Adipocyte (in vitro differentiated cells): ENCODE measurements at regions not wholly inside any gene's neighbourhood (a gene's known extent, or its start where the extent isn't known, plus 50 kb on each side); places are given as distances from the start of the nearest gene placed in this dataset.
A peak's percentile ranks its signal among the peaks of the same experiment; 100 is the strongest.
"Not testable (repeated sequence)": the region's sequence is repeated elsewhere in the genome, so short reads cannot be mapped to it uniquely, and the experiment has no call there.

Experiments used
- DNase-seq: peaks from one replicate; pipeline ENCODE4 v3.0.0-alpha.2; 2015; ENCODE audit warnings: low read depth
- H3K27me3 ChIP-seq: replicated peaks from 2 replicates; pipeline ENCODE4 v1.7.0; 2013; ENCODE audit warnings: mild to moderate bottlenecking, low read length, moderate library complexity; ENCODE audit not compliant: control insufficient read depth, insufficient read depth
- H3K36me3 ChIP-seq: 2 replicates; pipeline ENCODE4 v1.7.0; 2013; ENCODE audit warnings: low read length, mild to moderate bottlenecking, moderate library complexity; ENCODE audit not compliant: control insufficient read depth, insufficient read depth, severe bottlenecking
- H3K4me1 ChIP-seq: 2 replicates; pipeline ENCODE4 v1.7.0; 2013; ENCODE audit warnings: mild to moderate bottlenecking, low read length, moderate library complexity; ENCODE audit not compliant: control insufficient read depth, insufficient read depth
- H3K4me3 ChIP-seq: 2 replicates; pipeline ENCODE4 v1.7.0; 2013; ENCODE audit warnings: mild to moderate bottlenecking, low read length, moderate library complexity
- H3K9ac ChIP-seq: 2 replicates; pipeline ENCODE4 v1.7.0; 2013; ENCODE audit warnings: mild to moderate bottlenecking, low read length, moderate library complexity
- H3K9me3 ChIP-seq: 2 replicates; pipeline ENCODE4 v1.7.0; 2013; ENCODE audit warnings: mild to moderate bottlenecking, low read length, moderate library complexity; ENCODE audit not compliant: control insufficient read depth

DNA sequence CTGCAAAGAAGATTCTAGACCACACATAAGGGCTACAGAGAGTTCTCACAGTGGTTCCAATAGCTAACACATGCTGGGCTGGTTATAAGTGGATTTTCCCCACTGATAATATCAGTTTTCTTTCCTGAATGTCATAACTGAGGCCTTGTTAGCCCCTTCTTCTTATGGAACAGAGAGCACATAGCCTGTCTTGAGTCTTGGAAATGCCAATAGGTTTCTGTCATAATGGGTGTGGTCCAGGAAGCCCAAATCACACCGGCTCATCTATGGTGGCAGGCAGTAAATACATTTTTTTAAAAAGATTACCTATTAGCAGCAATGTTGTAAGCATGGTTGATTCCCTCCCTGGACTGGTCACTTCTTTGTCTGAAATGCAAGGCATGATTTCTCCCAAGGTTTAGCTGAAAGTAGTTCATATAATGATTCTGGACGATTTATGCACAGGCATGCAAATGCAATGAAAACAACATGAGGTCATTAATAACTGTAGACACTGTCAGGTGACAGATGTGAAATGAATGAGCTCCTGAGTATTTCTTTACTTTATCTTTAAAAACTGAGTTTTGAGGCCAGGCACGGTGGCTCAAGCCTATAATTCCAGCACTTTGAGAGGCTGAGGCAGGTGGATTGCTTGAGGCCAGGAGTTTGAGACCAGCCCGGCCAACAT lies 67.2 kb upstream of the ATP2C1 start:
- Histone ChIP-seq H3K4me3 (no peak overlapping the region), H3K4me1 (peaks cover 23% of the 10 kb centered on the region), H3K36me3 (no peaks in the 10 kb centered on the region), H3K27me3 (peaks cover under 1% of the 10 kb centered on the region), H3K9me3 (no peaks in the 10 kb centered on the region), H3K9ac (no peak overlapping the region)
- DNase-seq = no peak

DNA sequence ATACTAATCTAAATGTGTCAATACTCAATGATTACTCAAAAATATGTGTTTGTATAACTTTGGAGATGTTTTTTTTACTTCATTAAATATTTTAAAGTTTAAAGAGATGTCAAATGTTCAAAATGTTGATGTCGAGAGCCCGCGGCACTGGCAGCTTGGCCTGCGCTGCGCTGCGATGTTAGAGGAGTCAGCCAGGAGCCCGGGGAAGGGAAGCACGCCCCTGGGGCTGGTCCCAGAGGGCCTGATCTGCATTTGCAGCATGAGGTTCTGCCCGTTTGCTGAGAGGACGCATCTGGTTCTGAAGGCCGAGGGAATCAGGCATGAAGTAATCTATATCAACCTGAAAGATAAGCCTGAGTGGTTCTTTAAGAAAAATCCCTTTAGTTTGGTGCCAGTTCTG lies 66.4 kb upstream of the ATP2C1 start:
- no peak for DNase-seq
- Histone ChIP-seq H3K4me1 (peaks cover 21% of the 10 kb centered on the region), H3K36me3 (no peaks in the 10 kb centered on the region), H3K27me3 (peaks cover 3% of the 10 kb centered on the region), H3K4me3 (no peak overlapping the region), H3K9ac (no peak overlapping the region), H3K9me3 (no peaks in the 10 kb centered on the region)

DNA sequence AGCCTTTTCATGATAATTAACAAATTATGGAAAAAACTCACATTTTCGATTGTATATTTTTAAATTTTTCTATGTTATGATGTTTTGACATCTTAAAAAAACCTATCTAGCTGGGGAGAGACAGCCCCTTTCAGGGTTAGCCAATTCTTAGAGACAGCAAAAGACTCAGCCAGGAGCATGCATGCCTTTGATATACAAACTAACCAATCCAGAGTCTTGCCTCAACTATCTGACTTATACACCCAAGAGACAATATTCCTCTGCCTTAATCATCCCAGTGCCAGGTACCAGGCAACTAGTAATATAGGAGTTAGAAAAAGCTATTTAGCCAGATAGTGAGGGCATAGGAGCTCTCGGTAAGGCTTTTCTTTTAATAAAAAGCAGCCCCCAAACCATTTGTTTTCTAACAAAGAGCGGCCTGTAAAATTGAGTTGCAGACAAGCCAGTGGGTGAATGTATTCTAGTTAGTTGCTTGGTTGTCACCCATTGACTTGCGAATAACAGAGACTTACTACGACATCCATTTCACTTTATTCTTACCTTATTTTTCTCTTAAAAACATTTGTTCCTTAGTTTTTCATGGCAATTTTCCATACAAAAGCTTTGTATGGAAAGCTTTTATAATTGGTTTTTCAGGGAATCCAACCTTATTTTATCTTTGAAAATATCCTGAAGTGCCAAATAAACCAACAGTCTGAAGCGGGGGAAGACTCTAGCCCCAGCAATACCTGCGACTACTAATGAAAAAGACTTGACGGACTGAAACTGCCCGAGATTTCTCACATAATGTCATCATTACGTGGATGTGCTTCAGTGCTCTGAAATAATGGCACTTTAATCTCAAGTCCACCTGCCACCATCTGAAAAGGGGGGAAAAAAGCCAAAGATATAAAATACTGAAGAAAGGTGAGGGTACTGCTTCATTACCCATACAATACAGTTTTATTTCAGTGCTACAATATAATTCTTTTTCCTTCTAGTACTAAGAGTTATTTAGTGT lies 64.6 kb upstream of the ATP2C1 start:
- Histone ChIP-seq H3K27me3 (peaks cover 3% of the 10 kb centered on the region), H3K9me3 (no peaks in the 10 kb centered on the region), H3K4me1 (peaks cover 10% of the 10 kb centered on the region), H3K4me3 (no peak overlapping the region), H3K9ac (no peak overlapping the region), H3K36me3 (no peaks in the 10 kb centered on the region)
- no peak for DNase-seq

DNA sequence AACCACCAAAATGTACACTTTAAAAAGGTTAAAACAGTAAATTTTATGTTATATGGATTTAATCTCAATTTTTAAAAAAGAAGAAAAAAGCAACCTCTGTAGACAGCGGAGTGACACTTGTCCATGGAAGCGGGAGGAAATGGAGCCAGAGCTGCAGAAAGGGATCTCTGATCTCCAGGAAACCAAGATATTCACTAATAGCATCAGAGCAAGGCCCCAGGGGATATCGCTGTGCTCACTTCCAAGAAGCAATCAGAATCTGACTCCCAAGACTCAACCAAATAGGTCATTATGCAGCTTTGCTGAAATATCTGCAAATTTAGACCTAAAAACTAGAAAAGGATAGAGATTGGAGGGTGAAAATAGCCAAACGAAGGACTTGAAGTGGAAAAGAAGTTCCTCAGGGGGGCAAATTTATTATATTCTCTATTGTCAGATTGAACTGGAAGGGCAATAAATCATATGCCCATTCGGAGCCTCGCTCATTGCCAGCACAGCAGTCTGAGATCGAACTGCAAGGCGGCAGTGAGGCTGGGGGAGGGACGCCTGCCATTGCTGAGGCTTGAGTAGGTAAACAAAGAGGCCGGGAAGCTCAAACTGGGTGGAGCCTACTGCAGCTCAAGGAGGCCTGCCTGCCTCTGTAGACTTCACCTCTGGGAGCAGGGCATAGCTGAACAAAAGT lies 62.0 kb upstream of the ATP2C1 start:
- Histone ChIP-seq H3K27me3 (peaks cover 3% of the 10 kb centered on the region), H3K9me3 (no peaks in the 10 kb centered on the region), H3K4me1 (peaks cover 17% of the 10 kb centered on the region), H3K4me3 (no peak overlapping the region), H3K9ac (no peak overlapping the region), H3K36me3 (no peaks in the 10 kb centered on the region)
- no peak for DNase-seq

DNA sequence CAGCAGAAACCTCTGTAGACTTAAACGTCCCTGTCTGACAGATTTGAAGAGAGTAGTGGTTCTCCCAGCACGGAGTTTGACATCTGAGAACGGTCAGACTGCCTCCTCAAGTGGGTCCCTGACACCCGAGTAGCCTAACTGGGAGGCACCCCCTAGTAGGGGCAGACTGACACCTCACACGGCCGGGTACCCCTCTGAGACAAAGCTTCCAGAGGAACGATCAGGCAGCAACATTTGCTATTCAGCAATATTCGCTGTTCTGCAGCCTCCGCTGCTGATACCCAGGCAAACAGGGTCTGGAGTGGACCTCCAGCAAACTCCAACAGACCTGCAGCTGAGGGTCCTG lies 61.5 kb upstream of the ATP2C1 start:
- not testable (repeated sequence) for H3K9me3 ChIP-seq

DNA sequence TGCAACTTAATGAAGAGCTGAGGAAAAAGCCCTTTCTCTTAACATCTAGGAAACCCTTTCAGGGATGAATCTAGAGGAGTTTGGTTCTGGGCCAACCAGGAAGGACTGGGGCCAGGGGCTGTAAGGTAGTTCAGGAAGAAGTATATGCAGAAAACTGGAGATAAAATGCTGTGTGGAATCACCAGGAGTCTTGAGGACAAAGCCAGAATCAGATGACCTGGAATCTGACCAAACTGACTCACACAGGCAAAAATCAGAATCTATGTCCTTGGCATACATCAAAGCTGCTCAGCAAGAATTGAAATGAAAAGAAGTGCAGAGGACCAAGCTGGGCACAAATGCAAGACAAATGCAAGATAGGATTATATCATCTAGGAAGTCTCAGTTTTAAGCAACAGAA lies 59.4 kb upstream of the ATP2C1 start:
- Histone ChIP-seq H3K4me3 (no peak overlapping the region), H3K36me3 (no peaks in the 10 kb centered on the region), H3K27me3 (peaks cover 3% of the 10 kb centered on the region), H3K9ac (no peak overlapping the region), H3K9me3 (no peaks in the 10 kb centered on the region), H3K4me1 (peaks cover 17% of the 10 kb centered on the region)
- DNase-seq = peak; percentile 25

More for the DNA sequence above, 61.5 kb upstream of the ATP2C1 start:
- H3K36me3 ChIP-seq, H3K4me3 ChIP-seq, H3K9ac ChIP-seq, H3K27me3 ChIP-seq, DNase-seq: not testable (repeated sequence)
- peaks cover 17% of the 10 kb centered on the region for H3K4me1 ChIP-seq

DNA sequence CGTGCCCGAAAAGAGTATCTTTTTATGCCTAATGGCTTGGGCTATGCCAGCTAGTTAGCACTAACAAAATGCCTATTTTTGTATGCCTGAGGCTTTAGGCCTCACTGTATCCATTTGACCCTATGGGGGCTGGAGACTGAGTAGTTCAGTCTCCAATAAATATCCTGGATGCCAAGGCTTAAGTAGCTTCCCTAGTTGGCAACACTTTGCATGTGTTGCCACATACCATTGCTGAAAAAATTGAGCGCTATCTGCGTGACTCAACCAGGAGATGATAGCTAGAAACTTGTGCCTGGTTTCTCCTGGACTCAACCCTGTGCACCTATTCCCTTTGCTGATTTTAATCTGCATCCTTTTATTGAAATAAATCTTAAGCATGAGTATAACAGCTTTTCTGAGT lies 58.4 kb upstream of the ATP2C1 start:
- Histone ChIP-seq H3K9me3 (no peaks in the 10 kb centered on the region), H3K9ac (no peak overlapping the region), H3K4me1 (peaks cover 17% of the 10 kb centered on the region), H3K4me3 (no peak overlapping the region), H3K27me3 (peaks cover 3% of the 10 kb centered on the region), H3K36me3 (no peaks in the 10 kb centered on the region)
- DNase-seq = peak; percentile 7

DNA sequence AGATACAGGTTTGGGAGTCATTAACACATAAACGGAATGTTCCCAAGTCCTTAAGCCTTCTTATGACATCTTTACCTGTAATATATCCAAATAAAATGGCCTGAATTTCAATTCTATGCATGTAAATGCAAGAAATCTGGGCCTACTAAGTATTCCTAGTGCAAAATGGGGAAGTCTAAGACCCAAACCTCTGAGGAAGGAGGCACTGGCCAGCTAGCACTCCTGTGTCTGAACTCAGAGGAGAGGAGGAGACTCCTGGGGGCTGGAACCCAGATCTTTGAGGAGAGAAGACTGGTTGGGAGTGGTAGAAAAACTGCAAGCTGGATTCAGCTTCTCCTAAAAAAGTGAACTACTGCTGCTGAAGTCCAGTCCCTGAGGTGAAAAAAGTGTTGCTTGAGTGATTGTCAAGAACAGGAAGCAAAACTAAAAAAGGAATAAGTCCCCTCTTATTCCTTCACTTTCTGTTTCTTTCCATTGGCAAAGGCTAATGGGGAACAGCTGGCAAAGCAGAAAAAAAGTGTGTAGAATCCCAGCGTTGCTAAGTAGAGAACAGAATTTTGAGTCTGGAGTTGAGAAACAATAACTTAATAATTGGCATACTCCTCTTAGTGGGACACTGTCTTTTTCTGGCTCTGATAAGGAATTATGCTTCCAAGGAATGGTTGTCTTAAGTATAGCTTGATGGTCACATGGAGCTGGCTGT lies 54.8 kb upstream of the ATP2C1 start:
- H3K9ac ChIP-seq = no peak overlapping the region
- H3K36me3 ChIP-seq = no peaks in the 10 kb centered on the region
- no peak for DNase-seq
- H3K4me3 ChIP-seq = no peak overlapping the region
- H3K27me3 ChIP-seq = no peaks in the 10 kb centered on the region
- peaks cover 17% of the 10 kb centered on the region for H3K4me1 ChIP-seq
- H3K9me3 ChIP-seq = no peaks in the 10 kb centered on the region

DNA sequence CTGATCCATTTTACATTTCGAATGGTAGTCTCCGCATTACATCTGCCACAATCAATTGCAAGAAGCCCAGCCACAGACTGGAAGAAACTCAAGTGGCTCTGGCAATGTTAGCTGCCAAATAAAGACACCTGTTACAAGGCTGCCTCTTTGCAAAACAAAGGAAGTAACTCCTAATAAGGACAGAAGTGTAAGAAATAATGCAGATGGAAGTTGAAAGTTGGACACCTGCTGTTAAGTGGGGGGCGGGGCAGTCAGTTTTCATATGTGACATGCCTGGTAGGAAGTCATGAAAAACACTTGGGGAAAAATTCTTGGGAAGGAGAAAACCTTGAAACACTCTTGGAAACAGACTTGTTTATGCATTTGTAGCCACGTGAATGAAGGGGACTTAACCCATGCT lies 54.1 kb upstream of the ATP2C1 start:
- H3K27me3 ChIP-seq = no peaks in the 10 kb centered on the region
- no peak for DNase-seq
- peaks cover 11% of the 10 kb centered on the region for H3K4me1 ChIP-seq
- no peak overlapping the region for H3K4me3 ChIP-seq
- no peaks in the 10 kb centered on the region for H3K9me3 ChIP-seq
- H3K9ac ChIP-seq = no peak overlapping the region
- H3K36me3 ChIP-seq = no peaks in the 10 kb centered on the region

DNA sequence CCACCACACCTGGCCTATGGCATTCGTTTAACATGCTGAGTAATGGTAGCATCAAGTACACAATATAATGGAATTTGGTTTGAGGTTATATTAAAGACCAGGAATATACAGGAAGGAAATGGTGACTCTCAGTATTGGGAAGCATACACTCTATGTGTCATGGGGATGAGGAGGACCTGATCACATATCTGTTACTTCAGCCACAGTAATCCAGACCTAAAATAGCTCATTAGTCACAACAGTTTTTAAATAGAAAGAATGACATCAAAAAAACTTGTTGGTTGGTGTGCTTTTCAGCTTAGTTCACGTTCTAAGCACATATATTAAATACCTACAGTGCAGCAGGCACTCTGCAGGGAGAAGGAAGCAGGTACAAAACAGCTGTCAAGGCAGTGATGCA lies 52.5 kb upstream of the ATP2C1 start:
- no peak for DNase-seq
- H3K4me3 ChIP-seq = no peak overlapping the region
- no peak overlapping the region for H3K9ac ChIP-seq
- no peaks in the 10 kb centered on the region for H3K9me3 ChIP-seq
- peaks cover 3% of the 10 kb centered on the region for H3K27me3 ChIP-seq
- H3K4me1 ChIP-seq = no peaks in the 10 kb centered on the region
- no peaks in the 10 kb centered on the region for H3K36me3 ChIP-seq

DNA sequence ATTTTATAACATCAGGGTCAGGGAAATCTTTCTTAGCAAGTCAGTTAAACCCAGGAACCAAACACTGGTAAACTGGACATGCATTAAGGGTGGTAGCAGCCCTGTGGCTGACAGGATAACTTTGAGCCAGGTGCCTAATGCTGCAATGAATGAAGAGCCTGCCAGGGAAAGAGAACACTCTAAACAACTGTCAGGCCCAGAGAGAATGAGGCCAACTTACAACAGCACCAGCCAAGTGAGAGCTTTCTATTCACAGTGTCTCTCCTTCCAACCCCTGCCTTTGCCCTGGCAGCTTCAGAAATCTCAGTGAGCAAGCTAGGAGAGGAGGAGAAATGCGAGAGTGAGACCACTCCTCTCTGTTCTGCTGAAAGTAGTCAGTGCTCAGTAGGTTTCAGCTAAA lies 50.4 kb upstream of the ATP2C1 start:
- no peak overlapping the region for H3K4me3 ChIP-seq
- no peaks in the 10 kb centered on the region for H3K36me3 ChIP-seq
- no peak overlapping the region for H3K9ac ChIP-seq
- no peak for DNase-seq
- peaks cover 3% of the 10 kb centered on the region for H3K27me3 ChIP-seq
- H3K9me3 ChIP-seq = no peaks in the 10 kb centered on the region
- no peaks in the 10 kb centered on the region for H3K4me1 ChIP-seq
